Left cardiac atrium (tissue), 4 donors: ENCODE measurements at regions not wholly inside any gene's neighbourhood (a gene's known extent, or its start where the extent isn't known, plus 50 kb on each side); places are given as distances from the start of the nearest gene placed in this dataset.

ENCODE experiments used
- ATAC-seq, 2 donors: fragments of 200-7000 bp; cut with Tn5 transposase; one replicate each; pipeline ENCODE4 v1.9.1; 2020; ENCODE audit warnings: mild to moderate bottlenecking in 2 of 2, moderate library complexity in 2 of 2
- DNase-seq: peaks from one replicate; pipeline ENCODE4 v3.0.0-alpha.2; 2020
- intact Hi-C, 2 donors: fragments of 100-400 bp; cut with DNase I; formaldehyde crosslinking; loops; one replicate each; pipeline versions ENCODE4 v1.14.1 to v1.15.1; 2022 to 2023
- donor health status: DM: no; HTN: yes; CAD: no.
- donor health status: DM: no; HTN: yes; CAD: no; lungs with severe emphysema.
- donor health status: DM: yes; HTN: yes; CAD: no.
- donor health status: Dilated cardiomyopathy.

DNA sequence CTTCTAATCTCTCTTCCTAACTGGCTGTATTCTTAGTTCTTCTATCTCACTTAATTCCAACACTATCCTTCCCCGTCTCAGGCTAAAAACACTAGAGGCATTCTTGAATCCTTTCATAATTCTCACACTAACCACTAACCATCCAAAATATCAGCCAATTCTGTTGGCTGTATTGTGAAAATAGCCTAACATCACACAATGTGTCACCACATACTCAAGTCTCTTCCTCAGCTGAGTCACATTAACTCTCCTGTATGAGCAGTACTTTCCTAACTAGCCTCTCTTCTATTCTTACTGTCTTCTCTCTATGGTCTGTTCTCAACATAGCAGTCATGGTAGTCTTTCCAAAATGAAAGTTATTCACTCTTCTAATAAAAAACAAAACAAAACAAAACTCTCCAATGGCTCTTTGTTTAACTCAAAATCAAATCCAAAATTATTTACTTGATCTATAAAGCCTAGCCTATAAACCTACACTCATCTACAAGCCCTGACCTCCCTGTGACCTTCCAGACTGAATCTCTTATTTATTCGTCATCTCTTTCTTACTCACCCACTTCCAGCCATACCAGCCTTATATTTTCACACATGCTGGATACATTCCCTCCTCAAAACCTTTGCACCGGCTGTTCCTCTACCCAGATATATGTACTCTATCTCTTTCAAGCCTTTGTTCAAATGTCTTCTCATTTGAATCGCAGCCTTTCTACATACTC, 445.9 kb downstream of the TLL1 start:
- no peak for ATAC-seq
- no peak for DNase-seq
- intact Hi-C loops = no loop called here

DNA sequence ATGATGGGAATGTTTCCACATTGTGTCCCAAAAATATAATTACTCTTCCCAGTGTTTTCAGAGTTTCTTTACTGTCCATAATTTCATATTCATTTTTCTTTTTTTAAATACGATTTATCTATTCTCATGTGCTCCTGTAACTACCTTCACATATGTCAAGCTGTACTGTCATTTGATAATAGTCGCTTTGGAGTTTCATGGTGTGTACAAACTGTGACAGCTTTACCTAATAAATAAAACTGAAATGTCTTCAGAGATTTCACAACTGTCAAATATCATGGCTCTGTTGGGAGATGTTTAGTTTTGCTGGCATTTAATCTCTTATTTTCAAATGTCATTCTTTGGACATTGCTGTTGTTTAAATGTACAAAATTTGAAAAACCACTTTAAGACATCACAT, 450.2 kb downstream of the TLL1 start:
- ATAC-seq (no peak), DNase-seq (no peak)
- intact Hi-C loops = no loop called here

DNA sequence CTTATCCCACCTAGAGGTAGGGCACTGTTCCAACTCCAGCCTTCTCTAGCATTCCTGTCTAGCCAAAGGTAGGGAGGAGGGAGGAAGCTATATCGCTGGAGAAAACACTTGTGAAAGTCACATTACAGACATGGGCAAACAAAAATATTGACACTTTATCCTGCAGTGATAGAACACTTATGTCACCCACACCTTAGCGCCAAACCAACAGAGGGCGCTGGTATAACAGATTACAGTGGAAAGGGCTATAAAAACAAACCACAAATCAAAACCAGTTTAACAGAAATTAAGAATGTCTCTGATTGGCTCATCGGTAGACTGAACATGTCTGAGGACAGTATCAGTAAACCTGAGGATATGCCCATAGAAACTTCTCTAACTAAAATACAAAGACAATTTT, 451.3 kb downstream of the TLL1 start:
- intact Hi-C loops = no loop called here
- ATAC-seq = no peak

DNA sequence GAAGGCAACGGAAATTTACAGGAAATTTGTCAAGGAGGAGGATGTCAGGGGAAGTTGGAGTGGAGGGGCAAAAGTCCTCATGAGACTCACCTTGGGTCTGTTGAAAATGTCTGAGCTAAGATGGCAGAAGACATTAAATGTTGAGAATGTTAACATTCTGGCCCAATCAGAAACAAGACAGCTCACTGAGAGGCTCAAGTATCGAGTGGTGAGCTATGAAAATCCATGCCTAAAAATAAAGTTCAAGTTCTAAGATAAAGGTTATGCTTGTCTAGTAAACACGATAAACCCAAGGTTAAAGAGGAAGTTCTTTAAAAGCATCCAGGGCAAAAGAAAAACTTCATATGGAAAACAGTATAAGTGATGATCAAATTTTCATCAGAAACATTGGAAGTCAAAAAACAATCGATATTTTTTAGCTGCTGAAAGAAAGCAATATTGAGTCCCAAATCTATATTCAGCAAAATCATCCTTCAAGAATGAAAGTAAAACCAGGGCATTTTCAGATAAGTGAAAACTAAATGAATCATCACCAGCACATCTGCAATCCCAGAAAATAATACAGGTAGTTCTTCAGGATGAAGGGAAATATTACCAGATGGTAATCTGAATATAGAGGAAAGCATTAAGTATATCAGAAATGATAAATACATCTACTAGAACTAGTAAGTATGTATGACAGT, 462.4 kb downstream of the TLL1 start:
- DNase-seq (no peak), ATAC-seq (no peak)
- intact Hi-C loops = no loop called here

More for the DNA sequence above, 451.3 kb downstream of the TLL1 start:
- no peak for DNase-seq

DNA sequence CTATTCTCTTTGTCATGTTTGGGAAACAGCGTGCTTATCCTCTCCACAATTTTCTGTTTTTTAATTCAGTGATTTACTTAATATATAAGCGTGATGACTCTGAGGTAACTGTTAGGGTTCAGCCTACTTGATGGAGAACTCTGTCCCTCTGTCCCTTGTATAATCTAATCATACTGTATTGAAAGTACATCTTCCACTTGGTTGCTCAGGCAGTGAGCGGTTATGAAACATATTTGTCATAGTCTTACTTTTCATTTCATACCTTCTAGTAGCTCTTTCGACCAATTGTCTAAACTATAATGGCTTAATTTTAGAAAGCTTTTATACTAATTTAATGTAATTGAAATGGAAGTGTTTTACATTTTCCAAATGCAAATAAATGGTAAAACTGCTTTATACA, 469.0 kb downstream of the TLL1 start:
- intact Hi-C loops = no loop called here
- ATAC-seq = no peak
- DNase-seq = no peak

- DNase-seq = no peak
- no peak for ATAC-seq
- intact Hi-C loops = no loop called here
These were observed 490.2 kb downstream of the TLL1 start for GRCh38 chr4:166363198-166363597.

- ATAC-seq = no peak
- intact Hi-C loops = no loop called here
- DNase-seq = no peak
These were observed 493.0 kb downstream of the TLL1 start for GRCh38 chr4:166366012-166366411.

DNA sequence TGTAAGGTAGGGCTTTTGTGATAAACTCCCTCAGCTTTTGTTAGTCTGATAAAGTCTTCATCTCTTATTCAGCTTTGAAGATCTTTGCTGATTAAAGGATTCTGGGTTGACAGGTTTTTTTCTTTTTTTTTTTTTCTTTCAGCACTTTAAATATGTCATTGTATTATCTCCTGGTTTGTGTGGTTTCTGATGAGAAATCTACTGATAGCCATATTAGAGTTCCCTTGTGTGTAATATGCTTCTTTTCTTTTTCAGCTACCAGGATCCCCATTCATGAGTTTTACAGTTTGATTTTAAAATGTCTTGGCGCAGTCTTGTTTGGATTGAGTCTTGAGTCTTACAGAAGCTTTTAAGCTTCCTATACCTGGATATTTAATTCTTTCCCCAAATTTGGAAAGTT, 504.5 kb downstream of the TLL1 start:
- intact Hi-C loops = no loop called here
- DNase-seq (no peak), ATAC-seq (no peak)

- ATAC-seq (no peak), DNase-seq (no peak)
- intact Hi-C loops = no loop called here
These were observed 513.7 kb downstream of the TLL1 start for GRCh38 chr4:166386491-166387360.

GRCh38 chr4:166391501-166391900, 518.5 kb downstream of the TLL1 start:
- intact Hi-C loops = no loop called here
- ATAC-seq = no peak

GRCh38 chr4:166399021-166399420, 526.0 kb downstream of the TLL1 start:
- ATAC-seq (no peak), DNase-seq (no peak)
- intact Hi-C loops = no loop called here

More at GRCh38 chr4:166391501-166391900, 518.5 kb downstream of the TLL1 start:
- no peak for DNase-seq

- ATAC-seq (no peak), DNase-seq (no peak)
- intact Hi-C loops = no loop called here
These were observed 527.3 kb downstream of the TLL1 start for GRCh38 chr4:166400270-166400894.

- ATAC-seq = no peak
- DNase-seq = no peak
- intact Hi-C loops = no loop called here
These were observed 540.3 kb downstream of the TLL1 start for GRCh38 chr4:166413356-166413755.

- DNase-seq = no peak
These were observed 541.4 kb downstream of the TLL1 start for GRCh38 chr4:166414431-166414830.

GRCh38 chr4:166415749-166416148, 542.7 kb downstream of the TLL1 start:
- no peak for ATAC-seq
- intact Hi-C loops = no loop called here

More at GRCh38 chr4:166414431-166414830, 541.4 kb downstream of the TLL1 start:
- ATAC-seq = no peak
- intact Hi-C loops = no loop called here

DNA sequence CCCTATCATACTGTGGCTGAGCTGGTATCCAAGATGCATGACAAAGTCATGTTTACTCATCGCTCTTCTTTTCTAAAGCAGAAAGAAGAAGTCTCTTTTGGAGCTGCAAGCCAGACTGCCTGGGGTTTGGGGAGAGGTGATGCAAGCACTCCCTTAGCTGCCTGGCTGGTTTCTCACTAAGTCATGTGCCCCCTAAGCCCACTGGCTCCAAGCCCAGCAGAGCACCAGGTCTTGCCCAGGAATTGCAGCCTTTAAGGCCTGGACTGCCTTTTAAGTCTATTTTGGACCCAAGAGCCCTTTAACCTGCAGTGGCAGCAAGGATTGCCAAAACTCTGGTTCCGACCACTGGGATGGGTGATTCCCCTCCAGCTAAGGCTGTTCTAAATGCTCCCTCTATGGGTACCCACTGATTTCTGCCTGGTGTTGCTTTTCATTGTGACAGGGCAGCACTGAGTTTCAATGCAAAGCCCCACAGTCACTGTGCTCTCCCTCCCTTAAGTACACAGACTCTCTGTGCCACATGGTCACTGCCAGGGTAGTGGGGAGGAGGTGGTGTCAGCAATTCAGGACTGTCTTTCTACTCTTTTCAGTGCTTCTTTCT, 548.6 kb downstream of the TLL1 start:
- DNase-seq = no peak
- no peak for ATAC-seq
- intact Hi-C loops = no loop called here

More at GRCh38 chr4:166415749-166416148, 542.7 kb downstream of the TLL1 start:
- no peak for DNase-seq

GRCh38 chr4:166422475-166422874, 549.4 kb downstream of the TLL1 start:
- intact Hi-C loops = no loop called here
- ATAC-seq = no peak

DNA sequence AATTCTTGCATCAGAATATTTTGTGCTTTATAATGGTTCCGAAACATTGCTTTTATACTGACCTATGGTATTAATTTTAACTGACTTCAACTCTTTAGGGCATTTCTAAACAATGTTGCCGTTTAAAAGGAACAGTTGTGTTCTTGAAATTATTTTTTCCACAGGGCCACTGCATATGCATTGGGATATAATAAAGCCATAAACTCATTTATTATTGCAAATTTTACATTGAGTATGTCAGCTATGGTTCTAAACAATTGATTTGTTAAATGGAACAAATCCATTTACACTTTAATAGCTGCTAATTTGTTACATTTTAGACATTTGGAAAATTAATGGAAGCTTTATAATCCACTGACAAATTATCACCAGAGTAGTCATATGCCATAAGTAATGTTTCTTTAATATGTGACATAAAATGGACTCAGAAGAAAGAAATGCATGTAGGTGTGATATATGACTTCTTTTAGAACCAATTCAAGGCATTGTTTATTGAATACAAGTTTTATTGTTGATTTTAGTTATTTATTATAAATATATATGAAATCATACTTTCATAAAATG, 553.3 kb downstream of the TLL1 start:
- no peak for ATAC-seq

More at GRCh38 chr4:166422475-166422874, 549.4 kb downstream of the TLL1 start:
- no peak for DNase-seq

GRCh38 chr4:166432125-166432524, 559.1 kb downstream of the TLL1 start:
- intact Hi-C loops = no loop called here
- DNase-seq = no peak
- no peak for ATAC-seq

More for the DNA sequence above, 553.3 kb downstream of the TLL1 start:
- intact Hi-C loops = no loop called here
- no peak for DNase-seq
